ENCODE measurements at regions not wholly inside any gene's neighbourhood (a gene's known extent, or its start where the extent isn't known, plus 50 kb on each side); places are given as distances from the start of the nearest gene placed in this dataset.

DNA sequence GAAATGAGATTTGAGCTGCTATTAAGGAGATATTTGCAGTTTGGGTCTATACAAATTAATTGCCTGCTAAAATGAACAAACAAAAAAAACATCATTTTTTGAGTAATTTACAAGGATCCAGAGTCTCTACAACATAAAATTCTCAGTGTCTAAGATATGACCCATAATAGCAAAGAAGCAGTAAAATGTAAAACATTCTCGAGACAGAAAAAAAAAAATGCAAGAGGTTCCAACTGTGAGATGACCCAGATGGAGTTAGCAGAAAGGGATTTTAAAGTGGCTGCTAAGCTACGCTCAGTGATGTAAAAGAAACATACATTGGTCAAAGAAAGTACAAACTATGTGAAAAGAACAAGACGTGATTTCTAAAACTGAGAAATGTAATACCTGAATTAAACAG is 471.0 kb downstream of the SH2D4B start:
- TF ChIP-seq, protein P1, sequence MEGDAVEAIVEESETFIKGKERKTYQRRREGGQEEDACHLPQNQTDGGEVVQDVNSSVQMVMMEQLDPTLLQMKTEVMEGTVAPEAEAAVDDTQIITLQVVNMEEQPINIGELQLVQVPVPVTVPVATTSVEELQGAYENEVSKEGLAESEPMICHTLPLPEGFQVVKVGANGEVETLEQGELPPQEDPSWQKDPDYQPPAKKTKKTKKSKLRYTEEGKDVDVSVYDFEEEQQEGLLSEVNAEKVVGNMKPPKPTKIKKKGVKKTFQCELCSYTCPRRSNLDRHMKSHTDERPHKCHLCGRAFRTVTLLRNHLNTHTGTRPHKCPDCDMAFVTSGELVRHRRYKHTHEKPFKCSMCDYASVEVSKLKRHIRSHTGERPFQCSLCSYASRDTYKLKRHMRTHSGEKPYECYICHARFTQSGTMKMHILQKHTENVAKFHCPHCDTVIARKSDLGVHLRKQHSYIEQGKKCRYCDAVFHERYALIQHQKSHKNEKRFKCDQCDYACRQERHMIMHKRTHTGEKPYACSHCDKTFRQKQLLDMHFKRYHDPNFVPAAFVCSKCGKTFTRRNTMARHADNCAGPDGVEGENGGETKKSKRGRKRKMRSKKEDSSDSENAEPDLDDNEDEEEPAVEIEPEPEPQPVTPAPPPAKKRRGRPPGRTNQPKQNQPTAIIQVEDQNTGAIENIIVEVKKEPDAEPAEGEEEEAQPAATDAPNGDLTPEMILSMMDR (IDR thresholded peaks at IDR 0.05) = no peak
- no peak for TF ChIP-seq EP300 (IDR thresholded peaks at IDR 0.05)
